GM18517 (cell line): ENCODE measurements at regions not wholly inside any gene's neighbourhood (a gene's known extent, or its start where the extent isn't known, plus 50 kb on each side); places are given as distances from the start of the nearest gene placed in this dataset.

Experiments used
- ATAC-seq: cut with Tn5 transposase; IDR thresholded peaks from one replicate; pipeline ENCODE4 v1.9.1; 2021; ENCODE audit warnings: mild to moderate bottlenecking, moderate library complexity; ENCODE audit not compliant: unreplicated experiment

DNA sequence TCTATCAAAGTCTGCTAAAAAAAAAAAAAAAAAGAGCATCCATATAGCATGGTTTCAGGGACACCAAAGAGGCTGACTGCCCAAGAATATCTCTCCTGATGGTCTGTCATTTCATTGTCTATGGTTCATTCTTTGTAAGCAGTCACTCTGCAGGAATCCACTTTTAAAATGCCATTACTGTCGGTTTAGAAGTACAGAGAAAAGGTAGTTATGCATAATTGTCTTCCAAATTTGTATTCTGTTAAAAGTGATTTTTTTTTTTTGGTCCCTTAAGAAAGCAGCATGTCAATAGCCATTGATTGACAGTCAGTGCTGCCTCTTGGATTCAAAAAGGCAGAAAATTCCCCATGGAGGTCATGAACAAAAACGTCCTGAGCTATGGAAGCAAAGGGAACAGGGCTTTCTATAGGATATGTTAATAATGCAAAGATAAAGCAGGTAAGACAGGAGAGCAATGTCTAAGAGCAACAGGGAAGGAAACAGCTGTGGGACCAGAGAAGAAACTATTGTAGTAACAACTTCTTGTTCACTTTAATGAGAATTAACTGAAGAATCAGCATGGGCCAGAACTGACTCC lies 245.8 kb downstream of the TMX3 start:
- no peak for ATAC-seq

DNA sequence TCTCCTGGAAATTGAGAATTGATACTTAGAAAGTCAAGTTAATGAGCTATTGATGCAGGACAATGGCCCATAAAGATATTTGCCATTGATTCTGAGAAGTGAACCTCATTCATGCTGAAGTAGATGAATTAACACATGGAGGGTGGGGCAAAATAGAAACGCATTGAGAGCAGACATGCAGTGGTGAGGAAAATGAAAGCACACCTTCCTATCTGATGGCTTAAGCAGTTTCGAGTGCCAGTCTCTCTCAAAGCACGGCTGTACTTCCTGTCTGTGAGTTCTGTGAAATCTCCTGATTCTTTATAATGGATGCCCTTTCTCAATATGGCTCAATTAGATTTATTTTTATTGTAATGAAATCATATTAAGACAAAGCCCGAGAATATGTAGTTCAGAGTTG lies 247.0 kb downstream of the TMX3 start:
- ATAC-seq: peak; percentile 60

DNA sequence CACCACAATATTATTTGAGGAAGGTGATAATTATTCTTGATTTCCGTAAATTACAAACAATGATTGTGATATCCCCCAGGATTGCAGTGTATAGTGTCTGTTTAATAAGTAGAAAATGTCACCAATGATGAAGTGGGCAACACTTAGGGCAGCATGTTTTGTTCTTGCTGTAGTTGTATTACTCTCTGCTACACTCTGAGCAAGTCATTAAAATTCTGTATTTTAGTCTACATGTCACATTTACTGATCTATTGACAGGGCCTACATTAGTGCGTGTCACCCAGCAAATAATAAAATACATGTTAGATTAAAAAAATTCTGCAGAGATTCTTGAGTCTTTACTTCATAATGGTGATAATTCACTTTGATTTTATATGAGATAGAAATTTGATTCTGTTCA lies 247.6 kb downstream of the TMX3 start:
- no peak for ATAC-seq

DNA sequence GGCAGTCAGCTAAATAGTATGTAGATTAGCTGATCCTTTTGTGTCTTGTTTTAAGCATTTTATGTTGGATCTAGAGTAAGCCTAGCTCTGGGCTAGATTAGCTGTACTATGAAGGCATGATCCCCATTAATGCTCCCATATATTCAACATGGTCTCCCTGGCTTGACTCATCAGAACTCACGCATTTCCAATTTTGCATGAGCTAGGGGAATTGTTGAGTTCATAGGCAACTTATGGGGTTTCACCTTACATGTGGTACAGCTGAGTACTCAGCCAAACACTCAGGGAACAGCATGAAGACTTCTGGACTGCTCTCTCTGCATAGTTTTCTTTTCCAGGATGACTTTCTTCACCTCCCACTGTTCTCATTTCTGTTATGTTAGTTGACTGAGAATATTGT lies 248.2 kb downstream of the TMX3 start:
- no peak for ATAC-seq

DNA sequence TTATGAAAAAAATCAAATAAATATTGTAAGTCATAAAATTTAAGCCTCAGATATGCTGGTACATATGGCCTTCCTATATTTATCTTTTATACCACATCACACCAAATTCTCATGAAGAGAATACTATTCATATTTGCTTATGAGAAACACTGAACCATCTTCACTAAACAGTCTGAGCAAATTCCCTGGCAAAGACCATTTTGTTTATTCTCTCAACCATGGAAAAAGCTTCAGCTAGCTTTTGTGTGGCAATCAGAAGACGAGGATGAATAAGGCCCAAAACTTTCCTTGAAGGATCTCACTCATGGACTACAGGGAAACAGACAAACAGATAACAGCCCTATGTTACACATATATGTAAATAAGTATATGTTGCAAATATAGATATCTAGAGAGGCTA lies 252.1 kb downstream of the TMX3 start:
- no peak for ATAC-seq

DNA sequence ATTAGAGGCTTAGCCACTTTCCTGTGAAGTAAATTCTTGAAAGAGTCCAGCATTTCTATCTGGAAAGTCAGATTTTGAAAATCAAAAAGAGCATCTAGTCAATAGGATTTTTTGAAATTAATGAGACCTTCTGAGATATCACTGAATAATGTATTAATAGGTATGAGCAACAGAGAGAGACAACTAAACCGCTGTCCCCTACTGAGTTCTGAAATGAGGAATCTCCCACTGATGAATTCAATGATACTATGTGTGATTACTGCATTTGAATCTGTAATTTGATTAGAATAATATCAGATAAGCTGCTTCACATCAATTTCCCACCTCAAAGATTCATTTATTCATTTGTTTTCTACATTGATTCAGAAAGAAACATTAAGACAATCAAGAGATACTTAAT lies 252.8 kb downstream of the TMX3 start:
- no peak for ATAC-seq

DNA sequence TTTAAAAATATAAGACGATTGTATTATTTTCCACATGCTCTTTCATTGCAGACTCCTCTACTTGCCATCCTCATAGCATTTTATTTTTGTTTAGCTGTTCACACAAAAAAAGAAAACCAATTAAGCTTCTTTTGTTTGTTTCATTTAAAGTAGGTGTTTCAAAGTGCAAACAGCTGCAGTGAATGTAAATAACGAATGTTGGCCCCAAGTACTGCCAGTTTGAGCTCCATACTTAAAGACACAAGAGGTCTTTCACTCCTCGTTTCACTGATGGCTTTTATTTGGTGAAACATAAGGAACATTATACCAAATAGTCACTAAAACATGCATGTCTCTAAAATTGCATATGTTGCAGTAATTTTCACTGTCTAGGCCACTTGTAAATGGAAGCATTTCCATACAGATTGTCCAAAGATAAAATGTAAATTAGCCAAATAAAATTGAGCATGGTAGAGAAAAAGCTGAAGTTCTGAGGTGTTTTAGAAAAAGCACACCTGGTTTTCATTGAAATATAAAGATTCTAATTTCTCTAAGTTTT lies 253.4 kb downstream of the TMX3 start:
- no peak for ATAC-seq

DNA sequence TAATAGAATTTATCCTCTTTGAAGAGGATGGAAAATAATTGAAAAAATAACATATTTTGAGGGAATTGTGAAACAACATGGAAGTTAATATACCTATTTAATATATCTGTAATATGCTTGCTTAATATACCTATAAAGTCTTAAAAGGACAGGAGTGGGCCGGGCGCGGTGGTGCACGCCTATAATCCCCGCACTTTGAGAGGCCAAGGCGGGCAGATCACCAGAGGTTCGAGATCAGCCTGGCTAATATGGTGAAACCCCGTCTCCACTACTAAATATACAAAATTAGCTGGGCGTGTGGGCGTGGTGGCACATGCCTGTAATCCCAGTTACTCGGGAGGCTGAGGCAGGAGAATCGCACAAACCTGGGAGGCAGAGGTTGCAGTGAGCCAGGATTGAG lies 254.9 kb downstream of the TMX3 start:
- ATAC-seq: no peak

DNA sequence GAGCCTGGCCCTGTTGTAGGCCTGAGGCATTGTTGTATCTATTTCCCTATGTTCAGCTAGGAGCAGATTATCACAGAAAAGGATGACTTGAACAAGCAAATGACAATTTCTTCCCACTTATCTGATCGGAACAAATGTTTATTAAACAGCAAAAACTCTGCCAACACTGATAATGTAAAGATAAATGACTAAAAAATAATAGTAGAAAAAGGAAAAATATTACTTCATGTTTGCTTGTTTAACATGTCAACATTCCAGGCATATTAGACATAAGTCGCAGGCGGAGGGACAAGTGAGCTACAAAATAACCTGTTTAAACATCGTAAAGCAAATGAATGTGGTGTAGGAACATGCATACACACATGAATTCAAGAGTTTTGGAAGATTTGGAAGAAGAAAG lies 257.9 kb downstream of the TMX3 start:
- ATAC-seq: no peak

DNA sequence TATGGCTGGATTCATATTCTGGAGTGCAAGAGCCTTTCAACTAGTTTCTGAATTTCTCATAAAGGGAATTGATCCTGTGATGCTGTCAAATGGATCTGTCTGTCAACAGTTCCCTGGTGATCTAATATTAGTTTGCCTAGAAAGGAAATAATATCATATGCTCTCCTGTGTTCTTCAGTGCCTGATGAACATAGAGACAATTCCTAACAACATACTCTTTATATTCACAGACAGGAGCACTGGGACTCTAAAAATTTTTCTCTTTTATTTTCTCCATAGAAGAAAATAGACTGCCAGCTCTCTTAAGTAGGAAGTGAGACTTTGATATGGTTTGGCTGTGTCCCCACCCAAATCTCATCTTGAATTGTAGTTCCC lies 259.7 kb downstream of the TMX3 start:
- no peak for ATAC-seq

DNA sequence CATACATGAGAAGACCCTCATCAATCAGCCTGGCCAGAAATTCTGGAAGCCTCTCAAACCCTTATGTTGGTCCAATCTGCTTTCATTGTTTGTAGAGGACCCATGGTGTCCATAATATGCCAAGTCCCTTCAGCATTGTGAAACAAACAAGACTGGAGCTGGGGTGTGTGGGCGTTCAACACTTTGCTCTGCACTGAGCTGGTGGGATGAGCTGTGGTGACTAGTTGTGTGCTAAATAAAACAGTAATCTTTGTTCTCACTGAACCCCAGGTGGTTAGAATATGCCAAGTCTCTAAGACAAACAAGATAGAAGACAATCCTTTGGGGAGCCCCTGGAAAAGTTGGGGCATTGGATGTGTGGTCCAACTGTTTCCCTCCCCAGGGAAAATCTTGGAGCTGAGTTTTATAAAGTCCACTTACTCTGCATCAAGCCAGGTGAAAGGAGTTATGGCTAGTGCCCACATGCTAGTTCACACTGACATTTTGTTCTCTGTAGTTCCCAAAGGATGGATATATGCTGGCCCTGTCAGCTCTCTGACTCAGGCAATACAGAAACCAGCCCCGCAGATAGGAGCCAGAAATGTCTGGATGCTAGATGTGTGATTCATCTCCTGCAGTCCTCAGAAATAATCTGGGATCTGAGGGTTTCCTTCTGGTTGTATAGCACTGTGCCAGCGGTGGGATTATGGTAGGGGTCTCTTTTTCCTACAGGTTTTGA lies 260.2 kb downstream of the TMX3 start:
- ATAC-seq: no peak

DNA sequence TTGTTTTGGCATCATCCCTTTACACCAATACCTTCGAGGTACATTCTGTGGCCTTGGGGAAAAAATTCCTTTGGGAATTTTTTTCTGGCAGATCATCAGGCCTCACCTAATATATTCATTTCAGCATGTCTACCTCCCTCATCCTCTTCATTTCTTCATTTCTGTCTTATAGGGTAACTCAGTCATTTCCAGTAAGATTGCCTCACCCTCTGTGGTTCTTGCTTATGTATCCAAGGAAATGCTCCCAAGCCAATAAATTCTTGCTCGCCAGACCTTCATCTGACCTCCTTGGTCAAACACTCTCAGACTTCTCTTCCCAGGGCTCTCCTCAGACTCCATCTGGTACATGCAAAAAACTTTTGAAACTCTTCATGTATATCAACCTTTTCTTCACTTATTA lies 265.6 kb downstream of the TMX3 start:
- no peak for ATAC-seq

DNA sequence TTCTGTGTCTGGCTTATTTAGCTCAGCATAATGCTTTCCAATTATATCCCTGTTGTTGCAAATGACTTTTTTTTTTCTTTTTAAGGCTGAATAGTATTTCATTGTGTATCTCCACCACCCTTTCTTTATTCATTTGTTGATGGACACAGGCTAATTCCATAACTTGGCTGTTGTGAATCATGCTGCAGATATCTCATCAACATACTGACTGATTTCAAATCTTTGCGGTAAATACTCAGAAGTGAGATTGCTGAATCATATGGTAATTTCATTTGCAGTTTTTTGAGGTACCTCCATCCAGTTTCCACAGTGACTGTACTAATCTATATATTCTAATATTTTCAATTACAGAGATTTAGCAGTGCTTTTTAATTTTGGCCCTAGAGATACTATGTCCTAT lies 266.2 kb downstream of the TMX3 start:
- ATAC-seq: no peak

DNA sequence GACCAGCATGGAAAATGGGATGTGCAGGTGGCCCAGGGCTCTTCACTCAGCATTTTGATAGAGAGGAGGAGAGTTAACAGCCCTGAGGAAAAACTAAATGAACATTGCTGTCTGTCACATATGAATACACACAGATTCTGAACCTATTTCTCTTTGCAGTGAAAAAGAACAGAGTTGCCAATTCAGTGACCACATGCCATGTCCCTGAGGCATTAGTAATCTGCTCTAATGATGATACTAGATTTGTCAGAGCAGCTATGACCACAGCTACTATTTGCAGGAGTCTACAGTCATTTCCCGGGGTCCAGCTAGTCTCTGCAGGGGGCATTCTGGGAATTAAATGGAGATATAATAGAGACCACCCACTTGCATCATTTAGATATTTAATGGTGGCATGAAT lies 267.6 kb downstream of the TMX3 start:
- no peak for ATAC-seq

DNA sequence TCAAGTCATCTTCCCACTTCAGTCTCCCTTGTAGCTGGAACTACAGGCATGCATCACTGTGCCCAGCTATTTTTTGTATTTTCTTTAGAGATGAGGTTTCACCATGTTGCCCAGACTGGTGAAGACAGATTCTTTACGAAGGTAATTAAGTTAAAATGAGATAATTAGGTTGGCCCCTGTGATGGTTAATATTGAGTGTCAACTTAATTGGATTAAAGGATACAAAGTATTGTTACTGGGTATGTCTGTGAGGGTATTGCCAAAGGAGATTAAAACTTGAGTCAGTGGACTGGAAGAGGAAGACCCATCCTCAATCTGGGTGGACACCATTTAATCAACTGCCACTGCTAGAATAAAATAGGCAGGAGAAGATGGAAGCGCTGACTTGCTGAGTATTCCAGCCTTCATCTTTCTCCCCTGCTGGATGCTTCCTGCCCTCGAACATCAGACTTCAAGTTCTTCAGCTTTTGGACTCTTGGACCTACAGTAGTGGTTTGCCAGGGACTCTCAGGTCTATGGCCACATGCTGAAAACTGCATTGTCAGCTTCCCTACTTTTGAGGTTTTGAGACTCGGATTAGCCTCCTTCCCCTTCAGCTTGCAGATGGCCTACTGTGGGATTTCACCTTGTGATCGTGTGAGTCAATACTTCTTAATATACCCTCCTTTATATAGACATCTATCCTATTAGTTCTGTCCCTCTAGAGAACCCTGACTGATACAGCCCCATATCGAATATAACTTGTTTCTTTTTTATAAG lies 269.1 kb downstream of the TMX3 start:
- ATAC-seq: no peak

DNA sequence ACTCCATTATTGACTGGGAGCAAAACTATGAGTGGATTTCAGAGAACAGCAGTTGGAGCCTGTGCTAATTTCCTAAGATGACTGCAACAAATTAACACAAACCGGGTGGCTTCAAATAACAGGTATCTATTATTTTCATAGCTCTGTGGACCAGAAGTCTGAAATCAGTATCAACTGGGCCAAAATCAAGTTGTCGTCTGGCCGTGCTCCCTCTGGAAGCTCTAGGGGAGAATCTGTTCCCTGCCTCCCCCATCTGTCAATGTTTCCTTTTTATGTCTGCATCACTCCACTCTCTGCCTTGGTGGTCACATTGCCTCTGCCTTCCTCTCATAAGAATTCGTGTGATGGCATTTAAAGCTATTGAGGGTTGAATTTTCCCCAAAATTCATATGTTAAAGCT lies 269.8 kb downstream of the TMX3 start:
- ATAC-seq: no peak

DNA sequence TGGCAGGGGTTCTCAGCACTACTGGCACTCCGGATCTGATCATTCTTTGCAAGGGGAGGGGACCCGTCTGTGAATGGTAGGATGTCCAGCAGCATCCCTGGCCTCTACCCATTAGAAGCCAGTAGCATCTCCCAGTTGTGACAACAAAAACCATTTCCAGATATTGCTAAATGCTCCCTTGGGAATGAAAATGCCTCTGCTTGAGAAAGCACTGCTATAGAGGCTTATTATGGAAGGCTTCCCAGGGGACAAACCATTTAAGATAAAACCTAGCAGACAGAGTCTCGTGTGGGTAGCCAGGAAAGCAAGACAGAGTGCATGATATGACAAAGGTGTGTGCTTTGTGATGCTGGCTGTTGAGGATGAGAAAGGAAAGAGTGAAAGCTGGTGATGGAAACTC lies 273.7 kb downstream of the TMX3 start:
- no peak for ATAC-seq

DNA sequence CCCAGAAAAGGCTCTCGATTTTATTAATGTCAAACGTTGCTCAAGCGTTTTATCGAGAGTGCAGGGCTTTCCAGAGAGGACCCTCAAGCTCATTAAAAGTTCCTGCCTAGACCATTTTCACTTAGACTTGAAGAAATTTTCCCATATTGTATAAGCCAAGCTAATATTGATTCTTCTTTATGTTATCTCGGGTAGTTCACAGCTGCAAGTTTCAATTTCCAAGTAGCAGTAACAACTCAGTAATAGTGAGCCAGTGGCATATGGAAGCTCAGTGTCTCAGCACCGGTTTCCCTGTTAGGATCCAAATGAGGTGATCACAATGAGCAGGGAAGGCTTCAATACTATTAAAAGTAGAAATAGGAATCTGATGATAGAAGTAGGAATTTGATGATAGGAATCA lies 274.5 kb downstream of the TMX3 start:
- ATAC-seq: no peak

DNA sequence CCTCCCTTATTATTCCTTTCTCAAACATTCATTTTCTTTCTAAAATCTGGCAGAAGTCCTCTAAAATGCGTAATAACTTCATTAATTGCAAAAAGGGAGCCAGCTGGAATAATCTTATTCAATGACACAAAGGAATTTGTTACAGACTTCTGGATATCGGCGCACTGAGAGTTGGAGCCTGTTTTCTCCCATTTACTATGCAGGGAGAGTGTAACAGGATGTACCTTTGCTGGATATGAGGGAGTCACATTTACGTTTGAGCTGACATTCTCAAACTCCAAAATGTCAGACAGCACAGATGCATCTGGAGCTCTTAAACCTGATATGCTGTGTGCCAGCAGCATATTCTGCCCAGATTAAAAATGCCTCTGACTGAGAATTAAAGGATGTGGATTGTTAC lies 275.3 kb downstream of the TMX3 start:
- no peak for ATAC-seq

DNA sequence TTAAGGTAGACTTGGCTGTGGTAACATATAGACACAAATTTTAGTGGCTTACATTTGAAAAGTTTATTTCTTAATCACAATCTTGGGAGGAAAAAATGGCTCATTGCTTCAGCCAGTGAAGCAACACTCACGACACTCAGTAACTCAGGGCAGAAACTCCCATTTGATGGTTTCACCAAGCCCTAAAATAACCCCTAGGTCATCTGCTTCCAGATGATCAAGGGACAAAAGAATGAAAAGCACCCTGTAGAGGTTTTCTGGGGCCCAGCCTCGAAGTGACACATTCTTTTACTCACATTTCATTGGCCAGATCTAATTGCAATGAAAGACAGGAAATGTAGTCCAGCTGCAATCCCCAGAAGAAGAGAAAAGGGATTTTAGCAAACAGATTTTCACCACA lies 275.9 kb downstream of the TMX3 start:
- no peak for ATAC-seq

DNA sequence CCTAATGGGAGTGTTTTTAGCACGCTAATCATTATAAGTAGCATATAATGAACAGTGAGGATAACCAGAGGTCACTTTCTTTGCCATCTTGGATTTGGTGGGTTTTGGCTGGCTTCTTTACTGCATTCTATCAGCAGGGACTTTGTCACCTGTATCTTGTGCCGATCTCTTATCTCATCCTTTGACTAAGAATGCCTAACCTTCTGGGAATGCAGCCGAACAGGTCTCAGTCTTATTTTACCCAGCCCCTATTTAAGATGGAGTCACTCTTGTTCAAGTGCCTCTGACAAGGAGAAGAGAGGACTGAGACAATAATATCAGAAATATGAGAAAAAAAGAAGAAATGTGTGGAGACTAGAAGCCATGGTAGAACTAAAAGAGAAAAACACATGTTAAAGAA lies 276.4 kb downstream of the TMX3 start:
- ATAC-seq: no peak

DNA sequence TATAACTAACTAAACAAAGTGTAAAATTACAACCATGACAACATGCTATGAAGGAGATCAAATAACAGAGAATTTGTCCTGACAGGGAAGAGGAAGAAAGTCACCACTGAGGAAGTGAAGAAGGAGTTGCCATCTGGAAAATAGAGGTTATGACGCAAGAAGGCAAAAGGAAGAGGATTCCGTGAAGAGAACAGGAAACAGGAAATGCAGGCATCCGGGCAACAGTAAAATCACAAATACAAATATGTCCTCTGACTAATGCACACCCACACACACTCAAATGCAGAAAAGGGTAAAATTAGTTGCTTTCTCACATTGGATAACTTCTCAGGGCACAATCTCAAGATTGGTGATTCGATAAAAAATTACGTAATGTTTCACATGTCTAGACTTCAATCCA lies 278.4 kb downstream of the TMX3 start:
- ATAC-seq: no peak
